Mesothelial cell of epicardium (in vitro differentiated cells): ENCODE measurements at regions not wholly inside any gene's neighbourhood (a gene's known extent, or its start where the extent isn't known, plus 50 kb on each side); places are given as distances from the start of the nearest gene placed in this dataset.

Experiments
- DNase-seq, 2 experiments: peaks; one replicate each; pipeline ENCODE4 v3.0.0; 2021; ENCODE audit warnings: low spot score in 2 of 2; ENCODE audit not compliant: unreplicated experiment in 2 of 2
- H3K27ac Mint-ChIP-seq: 2 replicates; pipeline ENCODE4 v1.8.0; 2021; ENCODE audit warnings: mixed read lengths
- H3K27me3 Mint-ChIP-seq: 2 replicates; pipeline ENCODE4 v1.8.0; 2021; ENCODE audit warnings: low read depth, mixed read lengths
- H3K36me3 Mint-ChIP-seq: 2 replicates; pipeline ENCODE4 v1.8.0; 2021; ENCODE audit warnings: mixed read lengths
- H3K4me1 Mint-ChIP-seq: 2 replicates; pipeline ENCODE4 v1.8.0; 2021; ENCODE audit warnings: mixed read lengths
- H3K4me3 Mint-ChIP-seq: 2 replicates; pipeline ENCODE4 v1.8.0; 2021; ENCODE audit warnings: mild to moderate bottlenecking, moderate library complexity, mixed read lengths
- H3K9me3 Mint-ChIP-seq: 2 replicates; pipeline ENCODE4 v1.8.0; 2021; ENCODE audit warnings: mixed read lengths
- CTCF ChIP-seq: fragments of 200-600 bp; sonication (generic); IDR thresholded peaks from one replicate; pipeline ENCODE4 v1.5.0; 2021; ENCODE audit warnings: antibody characterized with exemption; ENCODE audit not compliant: unreplicated experiment

- Mint-ChIP-seq H3K4me1 (peaks cover 11% of the 10 kb centered on the region), H3K36me3 (no peaks in the 10 kb centered on the region), H3K27me3 (no peaks in the 10 kb centered on the region), H3K27ac (no peak overlapping the region), H3K9me3 (peaks cover 34% of the 10 kb centered on the region), H3K4me3 (no peak overlapping the region)
- DNase-seq = no peak
- no peak for TF ChIP-seq CTCF
These were observed 642.0 kb downstream of the MID1IP1 start for GRCh38 chrX:39443240-39443639.

- no peaks in the 10 kb centered on the region for H3K36me3 Mint-ChIP-seq
- H3K4me3 Mint-ChIP-seq = no peak overlapping the region
- no peak overlapping the region for H3K27ac Mint-ChIP-seq
- H3K9me3 Mint-ChIP-seq = peaks cover 46% of the 10 kb centered on the region
- peaks cover 3% of the 10 kb centered on the region for H3K4me1 Mint-ChIP-seq
- no peaks in the 10 kb centered on the region for H3K27me3 Mint-ChIP-seq
- DNase-seq = no peak
- TF ChIP-seq CTCF = peak; percentile 26
These were observed 644.1 kb downstream of the MID1IP1 start for GRCh38 chrX:39445336-39445735.

GRCh38 chrX:39449352-39449751, 648.1 kb downstream of the MID1IP1 start:
- no peak for TF ChIP-seq CTCF

GRCh38 chrX:39450234-39450977, 647.4 kb downstream of the BCOR start:
- peak overlapping the region; percentile 30 for H3K27ac Mint-ChIP-seq
- H3K36me3 Mint-ChIP-seq = no peaks in the 10 kb centered on the region
- no peak for TF ChIP-seq CTCF
- no peak overlapping the region for H3K4me3 Mint-ChIP-seq
- DNase-seq = no peak
- peaks cover 21% of the 10 kb centered on the region for H3K4me1 Mint-ChIP-seq
- peaks cover 36% of the 10 kb centered on the region for H3K9me3 Mint-ChIP-seq
- no peaks in the 10 kb centered on the region for H3K27me3 Mint-ChIP-seq

More at GRCh38 chrX:39449352-39449751, 648.1 kb downstream of the MID1IP1 start:
- no peak for DNase-seq
- Mint-ChIP-seq H3K9me3 (peaks cover 39% of the 10 kb centered on the region), H3K27me3 (no peaks in the 10 kb centered on the region), H3K27ac (no peak overlapping the region), H3K4me1 (peaks cover 21% of the 10 kb centered on the region), H3K36me3 (no peaks in the 10 kb centered on the region), H3K4me3 (no peak overlapping the region)

GRCh38 chrX:39451046-39451445, 646.7 kb downstream of the BCOR start:
- DNase-seq = no peak
- Mint-ChIP-seq H3K27ac (peak overlapping the region; percentile 30), H3K9me3 (peaks cover 30% of the 10 kb centered on the region), H3K27me3 (no peaks in the 10 kb centered on the region), H3K36me3 (no peaks in the 10 kb centered on the region), H3K4me3 (no peak overlapping the region), H3K4me1 (peaks cover 21% of the 10 kb centered on the region)
- no peak for TF ChIP-seq CTCF
